MM.1S (cell line): ENCODE measurements at regions not wholly inside any gene's neighbourhood (a gene's known extent, or its start where the extent isn't known, plus 50 kb on each side); places are given as distances from the start of the nearest gene placed in this dataset.
A peak's percentile ranks its signal among the peaks of the same experiment; 100 is the strongest.

Experiments used
- DNase-seq: peaks from one replicate; pipeline ENCODE4 v3.0.0-alpha.2; 2015
- H2AFZ ChIP-seq: fragments of 300-600 bp; sonication (generic); 2 replicates; pipeline ENCODE4 v1.6.0; 2016; ENCODE audit warnings: antibody characterized with exemption, low read length
- H3F3A ChIP-seq: fragments of 300-600 bp; sonication (generic); 2 replicates; pipeline ENCODE4 v1.6.1; 2016; ENCODE audit warnings: mild to moderate bottlenecking, antibody characterized with exemption, low read length, moderate library complexity, mixed read lengths; ENCODE audit not compliant: insufficient read depth
- H3K27ac ChIP-seq: fragments of 300-600 bp; sonication (generic); 2 replicates; pipeline ENCODE4 v1.5.1; 2016; ENCODE audit warnings: mild to moderate bottlenecking, low read length
- H3K27me3 ChIP-seq: fragments of 300-600 bp; sonication (generic); replicated peaks from 2 replicates; pipeline ENCODE4 v1.6.0; 2016; ENCODE audit warnings: low read length; ENCODE audit not compliant: insufficient read depth
- H3K36me3 ChIP-seq: fragments of 300-600 bp; sonication (generic); replicated peaks from 2 replicates; pipeline ENCODE4 v1.6.1; 2016; ENCODE audit warnings: mild to moderate bottlenecking, low read length, mixed read lengths; ENCODE audit not compliant: insufficient read depth
- H3K4me1 ChIP-seq: fragments of 300-600 bp; sonication (generic); 2 replicates; pipeline ENCODE4 v1.6.1; 2016; ENCODE audit warnings: low read length, mixed read lengths
- H3K4me2 ChIP-seq: fragments of 300-600 bp; sonication (generic); 2 replicates; pipeline ENCODE4 v1.6.0; 2016; ENCODE audit warnings: low read depth, low read length
- H3K4me3 ChIP-seq: fragments of 300-600 bp; sonication (generic); 2 replicates; pipeline ENCODE4 v1.5.1; 2016; ENCODE audit warnings: low read length, mixed read lengths
- H3K79me2 ChIP-seq: fragments of 300-600 bp; sonication (generic); 2 replicates; pipeline ENCODE4 v1.6.1; 2016; ENCODE audit warnings: mixed run types, low read length, mixed read lengths
- H3K9ac ChIP-seq: fragments of 300-600 bp; sonication (generic); 2 replicates; pipeline ENCODE4 v1.6.1; 2016; ENCODE audit warnings: low read length, mixed read lengths
- H3K9me2 ChIP-seq: fragments of 300-600 bp; sonication (generic); replicated peaks from 2 replicates; pipeline ENCODE4 v1.6.1; 2016; ENCODE audit warnings: mild to moderate bottlenecking, low read length, mixed read lengths; ENCODE audit not compliant: insufficient read depth
- H3K9me3 ChIP-seq: fragments of 300-600 bp; sonication (generic); replicated peaks from 2 replicates; pipeline ENCODE4 v1.6.1; 2016; ENCODE audit warnings: mild to moderate bottlenecking, low read length, mixed read lengths; ENCODE audit not compliant: insufficient read depth
- H4K20me1 ChIP-seq: fragments of 300-600 bp; sonication (generic); 2 replicates; pipeline ENCODE4 v1.6.1; 2016; ENCODE audit warnings: mild to moderate bottlenecking, low read length, moderate library complexity, mixed read lengths; ENCODE audit not compliant: insufficient read depth
- EZH2 ChIP-seq: fragments of 300-600 bp; sonication (generic); optimal IDR thresholded peaks from 2 replicates; pipeline ENCODE3; 2017; ENCODE audit warnings: low read depth, mild to moderate bottlenecking, antibody characterized with exemption, low read length, mixed read lengths
- EZH2phosphoT487 ChIP-seq: fragments of 300-600 bp; sonication (generic); IDR thresholded peaks from 2 replicates; pipeline ENCODE4 v1.6.1; 2018; ENCODE audit warnings: antibody characterized with exemption, low read length
- TF ChIP-seq, protein P1 (sequence below): fragments of 300-600 bp; sonication (generic); IDR thresholded peaks from 2 replicates; pipeline ENCODE4 v1.5.1; 2016; ENCODE audit warnings: antibody characterized with exemption, low read length, mixed read lengths

- H3K4me3 ChIP-seq = no peak overlapping the region
- no peak overlapping the region for H3K9ac ChIP-seq
- no peak overlapping the region for H2AFZ ChIP-seq
- H4K20me1 ChIP-seq = no peaks in the 10 kb centered on the region
- no peaks in the 10 kb centered on the region for H3K79me2 ChIP-seq
- no peaks in the 10 kb centered on the region for H3K9me3 ChIP-seq
- no peaks in the 10 kb centered on the region for H3K36me3 ChIP-seq
- no peak overlapping the region for H3K4me2 ChIP-seq
- no peaks in the 10 kb centered on the region for H3K4me1 ChIP-seq
- H3K27me3 ChIP-seq = no peaks in the 10 kb centered on the region
- TF ChIP-seq, protein P1, sequence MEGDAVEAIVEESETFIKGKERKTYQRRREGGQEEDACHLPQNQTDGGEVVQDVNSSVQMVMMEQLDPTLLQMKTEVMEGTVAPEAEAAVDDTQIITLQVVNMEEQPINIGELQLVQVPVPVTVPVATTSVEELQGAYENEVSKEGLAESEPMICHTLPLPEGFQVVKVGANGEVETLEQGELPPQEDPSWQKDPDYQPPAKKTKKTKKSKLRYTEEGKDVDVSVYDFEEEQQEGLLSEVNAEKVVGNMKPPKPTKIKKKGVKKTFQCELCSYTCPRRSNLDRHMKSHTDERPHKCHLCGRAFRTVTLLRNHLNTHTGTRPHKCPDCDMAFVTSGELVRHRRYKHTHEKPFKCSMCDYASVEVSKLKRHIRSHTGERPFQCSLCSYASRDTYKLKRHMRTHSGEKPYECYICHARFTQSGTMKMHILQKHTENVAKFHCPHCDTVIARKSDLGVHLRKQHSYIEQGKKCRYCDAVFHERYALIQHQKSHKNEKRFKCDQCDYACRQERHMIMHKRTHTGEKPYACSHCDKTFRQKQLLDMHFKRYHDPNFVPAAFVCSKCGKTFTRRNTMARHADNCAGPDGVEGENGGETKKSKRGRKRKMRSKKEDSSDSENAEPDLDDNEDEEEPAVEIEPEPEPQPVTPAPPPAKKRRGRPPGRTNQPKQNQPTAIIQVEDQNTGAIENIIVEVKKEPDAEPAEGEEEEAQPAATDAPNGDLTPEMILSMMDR = no peak
- no peak for TF ChIP-seq EZH2phosphoT487
- TF ChIP-seq EZH2 = no peak
- DNase-seq = no peak
- H3F3A ChIP-seq = no peaks in the 10 kb centered on the region
- no peaks in the 10 kb centered on the region for H3K9me2 ChIP-seq
- no peak overlapping the region for H3K27ac ChIP-seq
These were observed 714.1 kb downstream of the FSCB start for GRCh38 chr14:43792980-43793379.

- Histone ChIP-seq H3K4me1 (no peaks in the 10 kb centered on the region), H3K9me2 (no peaks in the 10 kb centered on the region), H3K9ac (no peak overlapping the region), H3K27ac (no peak overlapping the region), H3K9me3 (no peaks in the 10 kb centered on the region), H4K20me1 (no peaks in the 10 kb centered on the region), H3K4me3 (no peak overlapping the region), H2AFZ (no peak overlapping the region), H3K27me3 (no peaks in the 10 kb centered on the region), H3K4me2 (no peak overlapping the region), H3K79me2 (no peaks in the 10 kb centered on the region), H3F3A (no peaks in the 10 kb centered on the region), H3K36me3 (no peaks in the 10 kb centered on the region)
- TF ChIP-seq, protein P1 = no peak
- TF ChIP-seq EZH2 = no peak
- TF ChIP-seq EZH2phosphoT487 = no peak
- no peak for DNase-seq
These were observed 716.4 kb downstream of the FSCB start for GRCh38 chr14:43790681-43791080.

DNA sequence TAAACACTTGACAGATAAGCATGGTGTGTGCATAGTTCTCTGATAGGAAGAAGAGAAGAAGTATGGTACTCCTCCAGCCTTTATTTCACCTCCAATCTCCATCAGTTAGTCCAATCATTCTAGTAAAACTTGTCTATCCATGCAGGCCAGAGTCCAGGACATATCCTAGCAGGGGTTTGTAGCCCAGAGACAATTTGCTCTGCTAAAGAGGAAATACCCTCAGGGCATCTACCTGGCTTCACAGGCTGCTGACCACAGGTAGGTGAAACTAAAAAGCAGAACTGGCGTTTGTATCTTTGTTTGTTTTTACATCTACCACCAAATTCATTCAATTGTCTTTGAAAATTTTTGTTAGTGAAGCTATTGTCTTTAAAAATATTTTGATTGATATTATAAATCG lies 717.6 kb downstream of the FSCB start:
- no peak overlapping the region for H3K27ac ChIP-seq
- H3K36me3 ChIP-seq = no peaks in the 10 kb centered on the region
- no peaks in the 10 kb centered on the region for H3K9me3 ChIP-seq
- H3F3A ChIP-seq = no peaks in the 10 kb centered on the region
- peak; percentile 30 for DNase-seq
- H3K4me1 ChIP-seq = no peaks in the 10 kb centered on the region
- no peaks in the 10 kb centered on the region for H3K9me2 ChIP-seq
- H3K9ac ChIP-seq = no peak overlapping the region
- H4K20me1 ChIP-seq = no peaks in the 10 kb centered on the region
- no peak overlapping the region for H3K4me2 ChIP-seq
- H3K27me3 ChIP-seq = no peaks in the 10 kb centered on the region
- H3K79me2 ChIP-seq = no peaks in the 10 kb centered on the region
- no peak overlapping the region for H3K4me3 ChIP-seq
- TF ChIP-seq EZH2 = no peak
- TF ChIP-seq EZH2phosphoT487 = no peak
- TF ChIP-seq, protein P1 = no peak
- no peak overlapping the region for H2AFZ ChIP-seq
